CD8-positive, alpha-beta memory T cell (primary cell): ENCODE measurements at regions not wholly inside any gene's neighbourhood (a gene's known extent, or its start where the extent isn't known, plus 50 kb on each side); places are given as distances from the start of the nearest gene placed in this dataset.

Source experiments
- CTCF ChIA-PET: fragments of 350-600 bp; sonication (Branson Sonifier 250); formaldehyde crosslinking; loops from one replicate; lab custom pipeline; 2021; ENCODE audit warnings: antibody characterized with exemption; lab: Charles Lee
- POLR2A ChIA-PET: fragments of 350-600 bp; sonication (Branson Sonifier 250); formaldehyde crosslinking; loops from one replicate; lab custom pipeline; 2021; ENCODE audit warnings: antibody characterized with exemption; lab: Charles Lee
- DNase-seq, 5 donors: peaks; one replicate each; pipeline versions ENCODE4 v3.0.0 to v3.0.0-alpha.2; 2020 to 2022; ENCODE audit warnings: mixed read lengths in 1 of 5
- H3K27ac ChIP-seq: one replicate; pipeline ENCODE4 v1.7.0; 2013; ENCODE audit warnings: low read depth, mild to moderate bottlenecking, low read length, moderate library complexity
- H3K27me3 ChIP-seq: 2 replicates; pipeline ENCODE4 v1.7.0; 2013; ENCODE audit warnings: low read length, mild to moderate bottlenecking; ENCODE audit not compliant: insufficient read depth, poor library complexity, severe bottlenecking
- H3K36me3 ChIP-seq: 2 replicates; pipeline ENCODE4 v1.7.0; 2013; ENCODE audit warnings: mild to moderate bottlenecking, low read length, moderate library complexity; ENCODE audit not compliant: insufficient read depth
- H3K4me1 ChIP-seq: 2 replicates; pipeline ENCODE4 v1.7.0; 2013; ENCODE audit warnings: mild to moderate bottlenecking, low read length, moderate library complexity; ENCODE audit not compliant: insufficient read depth
- H3K4me3 ChIP-seq: 2 replicates; pipeline ENCODE4 v1.7.0; 2013; ENCODE audit warnings: mild to moderate bottlenecking, low read length
- H3K9me3 ChIP-seq: 2 replicates; pipeline ENCODE4 v1.7.0; 2013; ENCODE audit warnings: mild to moderate bottlenecking, low read length
- H3K27ac Mint-ChIP-seq, 8 donors: one replicate each; pipeline ENCODE4 v1.8.0; 2020 to 2021; ENCODE audit warnings: mixed read lengths in 8 of 8, mild to moderate bottlenecking in 6 of 8, inconsistent platforms in 3 of 8, moderate library complexity in 3 of 8
- H3K27me3 Mint-ChIP-seq, 2 donors: one replicate each; pipeline ENCODE4 v1.8.0; 2020 to 2021; ENCODE audit warnings: mixed read lengths in 2 of 2, mild to moderate bottlenecking in 1 of 2, moderate library complexity in 1 of 2
- H3K36me3 Mint-ChIP-seq, 3 donors: one replicate each; pipeline ENCODE4 v1.8.0; 2020 to 2021; ENCODE audit warnings: mixed read lengths in 3 of 3, inconsistent platforms in 1 of 3, mild to moderate bottlenecking in 1 of 3
- H3K4me1 Mint-ChIP-seq, 3 donors: one replicate each; pipeline ENCODE4 v1.8.0; 2020 to 2021; ENCODE audit warnings: mixed read lengths in 3 of 3, inconsistent platforms in 1 of 3, mild to moderate bottlenecking in 1 of 3
- H3K4me3 Mint-ChIP-seq, 7 donors: one replicate each; pipeline ENCODE4 v1.8.0; 2020 to 2021; ENCODE audit warnings: mixed read lengths in 7 of 7, mild to moderate bottlenecking in 6 of 7, moderate library complexity in 4 of 7, inconsistent platforms in 2 of 7
- H3K9me3 Mint-ChIP-seq, 5 donors: one replicate each; pipeline ENCODE4 v1.8.0; 2020 to 2022; ENCODE audit warnings: mixed read lengths in 5 of 5, mild to moderate bottlenecking in 3 of 5, moderate library complexity in 2 of 5, inconsistent platforms in 1 of 5

GRCh38 chr6:93806409-93807270, 387.3 kb upstream of the EPHA7 start:
- Histone ChIP-seq H3K4me3 (no peak overlapping the region), H3K4me1 (no peaks in the 10 kb centered on the region), H3K9me3 (no peaks in the 10 kb centered on the region), H3K36me3 (no peaks in the 10 kb centered on the region), H3K27ac (no peak overlapping the region), H3K27me3 (no peaks in the 10 kb centered on the region)
- Mint-ChIP-seq H3K4me3 (no peak overlapping the region), H3K9me3 (peaks cover 0 to 24% (median 8%) of the 10 kb centered on the region in 5 donors), H3K27ac (no peak overlapping the region), H3K4me1 (no peaks in the 10 kb centered on the region), H3K36me3 (no peaks in the 10 kb centered on the region), H3K27me3 (no peaks in the 10 kb centered on the region)
- no peak for DNase-seq
- CTCF ChIA-PET, result no interaction called here
- POLR2A ChIA-PET, result no interaction called here

- DNase-seq, result no peak
- H3K4me3 Mint-ChIP-seq, result no peak overlapping the region
- no peaks in the 10 kb centered on the region for H3K4me1 Mint-ChIP-seq
- no peaks in the 10 kb centered on the region for H3K36me3 ChIP-seq
- no peaks in the 10 kb centered on the region for H3K27me3 ChIP-seq
- H3K9me3 Mint-ChIP-seq, result peaks cover 0 to 14% (median 5%) of the 10 kb centered on the region in 5 donors
- H3K36me3 Mint-ChIP-seq, result no peaks in the 10 kb centered on the region
- H3K27ac ChIP-seq, result no peak overlapping the region
- POLR2A ChIA-PET, result no interaction called here
- no peaks in the 10 kb centered on the region for H3K4me1 ChIP-seq
- CTCF ChIA-PET, result no interaction called here
- no peaks in the 10 kb centered on the region for H3K27me3 Mint-ChIP-seq
- H3K9me3 ChIP-seq, result no peaks in the 10 kb centered on the region
- no peak overlapping the region for H3K27ac Mint-ChIP-seq
- H3K4me3 ChIP-seq, result no peak overlapping the region
These were observed 381.9 kb upstream of the EPHA7 start for GRCh38 chr6:93801101-93801847.

- no peak overlapping the region for H3K4me3 ChIP-seq
These were observed 379.9 kb upstream of the EPHA7 start for GRCh38 chr6:93799226-93799625.

GRCh38 chr6:93794166-93794565, 374.8 kb upstream of the EPHA7 start:
- Histone ChIP-seq H3K4me3 (no peak overlapping the region), H3K9me3 (no peaks in the 10 kb centered on the region), H3K4me1 (no peaks in the 10 kb centered on the region), H3K36me3 (no peaks in the 10 kb centered on the region), H3K27ac (no peak overlapping the region), H3K27me3 (no peaks in the 10 kb centered on the region)
- H3K27ac Mint-ChIP-seq, result no peak overlapping the region
- H3K4me3 Mint-ChIP-seq, result no peak overlapping the region
- ChIA-PET POLR2A (no interaction called here), CTCF (no interaction called here)
- no peak for DNase-seq
- no peaks in the 10 kb centered on the region for H3K4me1 Mint-ChIP-seq
- H3K9me3 Mint-ChIP-seq, result peaks cover 0 to 10% (median 3%) of the 10 kb centered on the region in 5 donors
- H3K27me3 Mint-ChIP-seq, result no peaks in the 10 kb centered on the region
- H3K36me3 Mint-ChIP-seq, result no peaks in the 10 kb centered on the region

More at GRCh38 chr6:93799226-93799625, 379.9 kb upstream of the EPHA7 start:
- H3K36me3 Mint-ChIP-seq, result no peaks in the 10 kb centered on the region
- Histone ChIP-seq H3K36me3 (no peaks in the 10 kb centered on the region), H3K4me1 (no peaks in the 10 kb centered on the region), H3K27me3 (no peaks in the 10 kb centered on the region), H3K9me3 (no peaks in the 10 kb centered on the region), H3K27ac (no peak overlapping the region)
- H3K27ac Mint-ChIP-seq, result no peak overlapping the region
- no peaks in the 10 kb centered on the region for H3K4me1 Mint-ChIP-seq
- POLR2A ChIA-PET, result no interaction called here
- H3K4me3 Mint-ChIP-seq, result no peak overlapping the region
- CTCF ChIA-PET, result no interaction called here
- DNase-seq, result no peak
- H3K27me3 Mint-ChIP-seq, result no peaks in the 10 kb centered on the region
- H3K9me3 Mint-ChIP-seq, result peaks cover 0 to 16% (median 6%) of the 10 kb centered on the region in 5 donors

- no peak overlapping the region for H3K4me3 Mint-ChIP-seq
- H3K4me1 ChIP-seq, result no peaks in the 10 kb centered on the region
- H3K27ac ChIP-seq, result no peak overlapping the region
- ChIA-PET POLR2A (no interaction called here), CTCF (no interaction called here)
- H3K9me3 ChIP-seq, result no peaks in the 10 kb centered on the region
- H3K36me3 Mint-ChIP-seq, result peaks cover 0 to 2% (median 0%) of the 10 kb centered on the region in 3 donors
- no peaks in the 10 kb centered on the region for H3K27me3 Mint-ChIP-seq
- no peak overlapping the region for H3K27ac Mint-ChIP-seq
- H3K9me3 Mint-ChIP-seq, result peaks cover 0 to 11% (median 3%) of the 10 kb centered on the region in 5 donors
- DNase-seq, result no peak
- no peaks in the 10 kb centered on the region for H3K36me3 ChIP-seq
- H3K4me1 Mint-ChIP-seq, result no peaks in the 10 kb centered on the region
- no peak overlapping the region for H3K4me3 ChIP-seq
- no peaks in the 10 kb centered on the region for H3K27me3 ChIP-seq
These were observed 373.4 kb upstream of the EPHA7 start for GRCh38 chr6:93792746-93793145.

GRCh38 chr6:93790981-93791380, 371.6 kb upstream of the EPHA7 start:
- H3K27me3 Mint-ChIP-seq, result no peaks in the 10 kb centered on the region
- peaks cover 0 to 2% (median 0%) of the 10 kb centered on the region in 3 donors for H3K36me3 Mint-ChIP-seq
- DNase-seq, result no peak
- no peaks in the 10 kb centered on the region for H3K36me3 ChIP-seq
- H3K27me3 ChIP-seq, result no peaks in the 10 kb centered on the region
- ChIA-PET POLR2A (no interaction called here), CTCF (no interaction called here)
- no peaks in the 10 kb centered on the region for H3K9me3 ChIP-seq
- peaks cover 0 to 9% (median 2%) of the 10 kb centered on the region in 5 donors for H3K9me3 Mint-ChIP-seq
- H3K27ac Mint-ChIP-seq, result no peak overlapping the region
- no peak overlapping the region for H3K4me3 ChIP-seq
- H3K4me3 Mint-ChIP-seq, result no peak overlapping the region
- no peaks in the 10 kb centered on the region for H3K4me1 ChIP-seq
- no peak overlapping the region for H3K27ac ChIP-seq
- H3K4me1 Mint-ChIP-seq, result no peaks in the 10 kb centered on the region

- ChIA-PET CTCF (no interaction called here), POLR2A (no interaction called here)
- Mint-ChIP-seq H3K4me1 (no peaks in the 10 kb centered on the region), H3K27me3 (no peaks in the 10 kb centered on the region), H3K4me3 (no peak overlapping the region), H3K9me3 (peaks cover 0 to 9% (median 2%) of the 10 kb centered on the region in 5 donors), H3K36me3 (peaks cover 0 to 2% (median 0%) of the 10 kb centered on the region in 3 donors), H3K27ac (no peak overlapping the region)
- Histone ChIP-seq H3K27me3 (no peaks in the 10 kb centered on the region), H3K36me3 (no peaks in the 10 kb centered on the region), H3K4me1 (no peaks in the 10 kb centered on the region), H3K4me3 (no peak overlapping the region), H3K9me3 (no peaks in the 10 kb centered on the region), H3K27ac (no peak overlapping the region)
- DNase-seq, result no peak
These were observed 370.2 kb upstream of the EPHA7 start for GRCh38 chr6:93789532-93789931.

GRCh38 chr6:93787841-93788240, 368.5 kb upstream of the EPHA7 start:
- Histone ChIP-seq H3K4me3 (no peak overlapping the region), H3K27me3 (no peaks in the 10 kb centered on the region), H3K9me3 (no peaks in the 10 kb centered on the region), H3K27ac (no peak overlapping the region), H3K4me1 (no peaks in the 10 kb centered on the region), H3K36me3 (no peaks in the 10 kb centered on the region)
- no peak overlapping the region for H3K27ac Mint-ChIP-seq
- H3K4me3 Mint-ChIP-seq, result no peak overlapping the region
- peaks cover 0 to 2% (median 0%) of the 10 kb centered on the region in 3 donors for H3K36me3 Mint-ChIP-seq
- ChIA-PET CTCF (no interaction called here), POLR2A (no interaction called here)
- DNase-seq, result no peak
- H3K27me3 Mint-ChIP-seq, result no peaks in the 10 kb centered on the region
- no peaks in the 10 kb centered on the region for H3K4me1 Mint-ChIP-seq
- H3K9me3 Mint-ChIP-seq, result peaks cover 0 to 15% (median 2%) of the 10 kb centered on the region in 5 donors
